ENCODE measurements at regions not wholly inside any gene's neighbourhood (a gene's known extent, or its start where the extent isn't known, plus 50 kb on each side); places are given as distances from the start of the nearest gene placed in this dataset.
"Not testable (repeated sequence)": the region's sequence is repeated elsewhere in the genome, so short reads cannot be mapped to it uniquely, and the experiment has no call there.

DNA sequence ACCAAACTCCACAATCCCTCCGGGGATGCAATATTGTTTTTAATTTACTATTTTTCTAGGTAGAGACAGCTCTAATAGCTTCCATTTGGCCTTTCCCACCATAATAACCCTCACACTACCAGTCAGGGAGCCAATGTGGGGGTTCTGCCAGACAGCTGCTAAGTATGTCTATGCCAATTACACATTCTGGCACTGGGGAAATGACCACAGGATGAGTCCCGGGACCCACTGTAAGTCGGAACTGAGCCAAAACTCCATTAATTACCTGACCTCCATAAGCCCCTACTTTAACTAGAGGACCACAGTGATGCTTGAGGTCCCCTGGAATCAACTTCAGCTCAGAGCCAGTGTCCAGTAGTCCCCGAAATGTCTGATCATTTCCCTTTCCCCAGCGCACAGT, 95.2 kb upstream of the USP25 start:
- DNase-seq, result not testable (repeated sequence)

DNA sequence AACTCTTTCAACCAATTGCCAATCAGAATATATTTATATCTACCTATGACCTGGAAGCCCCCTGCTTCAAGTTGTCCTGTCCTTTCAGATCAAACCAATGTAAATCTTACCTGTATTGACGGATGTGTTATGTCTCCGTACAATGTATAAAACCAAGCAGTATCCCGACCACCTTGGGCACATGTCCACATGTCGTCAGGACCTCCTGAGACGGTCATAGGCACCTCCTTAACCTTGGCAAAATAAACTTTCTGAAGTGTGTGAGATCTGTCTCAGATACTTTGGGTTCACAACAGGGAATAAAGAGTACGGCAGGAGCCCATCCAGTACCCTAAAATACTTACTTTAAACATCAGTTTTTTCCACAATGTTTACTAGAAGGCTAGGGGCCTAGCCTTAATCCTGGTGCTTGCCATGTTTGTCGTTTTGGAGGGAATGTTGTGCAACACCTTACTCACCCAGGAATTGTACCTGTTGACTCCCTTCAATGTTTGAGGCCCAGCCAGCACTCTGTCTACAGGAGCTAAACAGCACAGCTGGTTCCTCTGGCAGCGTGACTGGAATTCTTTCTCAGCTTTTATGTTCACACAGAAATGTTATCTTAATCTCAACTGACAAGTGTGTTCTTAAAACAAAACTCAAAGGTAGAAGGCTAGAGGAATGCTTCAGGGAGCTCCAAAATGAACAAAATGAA, 90.8 kb upstream of the USP25 start:
- DNase-seq, result no peak

DNA sequence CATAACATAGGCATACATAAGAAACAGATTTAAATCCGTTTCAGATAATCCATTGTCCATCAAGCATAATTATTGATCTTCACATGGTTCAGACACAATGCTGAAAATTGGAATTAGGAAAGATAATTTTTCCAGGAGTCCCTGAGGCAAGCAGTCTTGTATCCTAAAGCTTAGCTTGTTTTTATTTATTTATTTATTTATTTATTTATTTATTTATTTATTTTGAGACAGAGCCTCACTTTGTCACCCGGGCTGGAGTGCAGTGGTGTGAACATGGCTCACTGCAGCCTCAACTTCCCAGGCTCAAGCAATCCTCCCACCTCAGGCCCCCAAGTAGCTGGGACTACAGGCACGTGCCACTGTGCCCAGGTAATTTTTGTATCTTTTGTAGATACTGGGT, 89.7 kb upstream of the USP25 start:
- DNase-seq, result not testable (repeated sequence)

GRCh38 chr21:15644489-15644888, 85.3 kb upstream of the USP25 start:
- no peak for DNase-seq

DNA sequence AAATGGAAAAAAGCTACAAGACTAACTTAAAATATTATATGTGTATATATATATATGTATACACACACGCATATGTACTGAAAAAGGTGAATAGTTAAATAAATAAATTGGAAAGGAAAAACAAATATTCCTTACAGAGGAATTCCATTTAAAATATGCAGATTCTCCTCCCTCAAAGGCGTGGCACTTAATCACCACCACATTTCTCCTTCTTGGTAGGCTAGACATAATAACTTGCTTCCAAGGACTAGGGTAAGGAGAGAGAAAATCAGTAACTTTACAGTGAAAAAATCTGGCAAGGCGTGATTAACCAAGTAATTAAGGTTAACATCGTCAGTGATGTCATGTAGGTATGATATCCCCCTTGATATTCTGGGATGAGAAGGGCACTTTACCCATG, 84.0 kb upstream of the USP25 start:
- DNase-seq, result no peak

DNA sequence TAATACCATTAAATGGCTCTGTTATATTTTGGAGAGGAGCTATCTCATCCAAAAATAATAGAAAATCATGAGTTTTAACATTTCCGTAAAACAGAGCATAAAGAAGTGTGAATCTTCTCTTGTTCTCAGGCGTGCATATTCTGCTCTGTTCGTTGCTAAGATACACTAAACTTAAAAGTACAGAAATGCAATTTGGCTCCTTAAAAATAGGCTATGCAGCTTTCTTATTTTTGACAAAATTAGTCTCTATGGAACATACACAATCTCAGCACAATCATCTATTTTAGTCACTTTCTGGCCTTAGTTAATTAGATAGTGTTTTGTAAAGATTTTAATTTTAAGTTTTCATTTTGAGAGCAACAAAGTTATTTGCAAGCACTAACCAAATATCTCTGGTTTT, 79.0 kb upstream of the USP25 start:
- no peak for DNase-seq

- DNase-seq, result no peak
Measured at GRCh38 chr21:15651172-15651571, 78.6 kb upstream of the USP25 start.

DNA sequence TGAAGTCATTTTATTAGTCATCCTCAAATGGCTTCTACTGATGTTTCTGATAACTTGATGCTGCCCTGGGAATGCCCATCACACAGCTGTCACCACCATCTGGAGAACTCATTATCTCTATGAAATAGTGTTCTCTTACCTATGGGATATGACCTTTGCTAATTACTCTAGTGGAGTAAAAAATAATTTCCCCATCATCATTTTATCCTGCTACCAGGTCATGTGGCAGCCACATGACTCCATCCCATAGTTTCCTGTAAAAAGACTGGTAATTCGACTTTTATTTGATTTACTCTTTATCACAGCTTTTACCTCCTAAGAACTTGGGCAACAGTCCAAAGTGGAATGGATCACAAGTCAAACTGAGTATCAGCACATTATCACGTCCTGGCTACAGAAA, 76.1 kb upstream of the USP25 start:
- DNase-seq, result no peak

- no peak for DNase-seq
Measured at GRCh38 chr21:15654171-15654570, 75.6 kb upstream of the USP25 start.

DNA sequence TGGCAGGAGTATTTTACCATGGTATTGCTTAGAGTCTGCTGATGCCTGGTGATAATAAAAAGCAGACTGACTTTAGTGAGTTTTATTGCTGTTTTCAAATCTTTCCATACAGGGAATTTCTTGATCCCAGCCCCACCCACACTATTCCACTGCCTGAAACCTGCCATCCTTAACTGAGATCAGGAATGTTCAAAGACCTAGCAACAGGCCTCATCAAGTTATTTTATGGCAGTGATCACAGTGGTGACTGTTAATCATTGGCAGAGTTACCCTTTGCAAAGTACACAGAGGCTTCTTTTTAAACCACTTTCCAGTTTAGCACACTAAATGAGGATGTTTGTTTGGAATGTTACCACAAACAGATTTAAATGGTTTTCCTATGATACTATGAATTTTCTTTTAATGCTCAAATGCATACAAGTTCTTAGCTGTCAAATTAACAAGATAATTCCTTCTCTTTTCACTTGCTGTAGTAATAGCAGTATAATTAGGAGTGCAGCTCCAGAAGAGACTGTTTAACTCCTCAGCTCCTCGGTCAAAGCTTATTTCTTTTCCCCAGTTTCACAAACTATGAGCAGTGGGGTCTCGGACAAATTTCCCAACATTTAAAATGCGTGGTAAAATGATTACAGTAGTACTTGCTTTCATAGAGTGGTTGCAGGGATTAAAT, 69.9 kb upstream of the USP25 start:
- no peak for DNase-seq

- DNase-seq, result no peak
Measured at GRCh38 chr21:15660423-15660804, 69.4 kb upstream of the USP25 start.

DNA sequence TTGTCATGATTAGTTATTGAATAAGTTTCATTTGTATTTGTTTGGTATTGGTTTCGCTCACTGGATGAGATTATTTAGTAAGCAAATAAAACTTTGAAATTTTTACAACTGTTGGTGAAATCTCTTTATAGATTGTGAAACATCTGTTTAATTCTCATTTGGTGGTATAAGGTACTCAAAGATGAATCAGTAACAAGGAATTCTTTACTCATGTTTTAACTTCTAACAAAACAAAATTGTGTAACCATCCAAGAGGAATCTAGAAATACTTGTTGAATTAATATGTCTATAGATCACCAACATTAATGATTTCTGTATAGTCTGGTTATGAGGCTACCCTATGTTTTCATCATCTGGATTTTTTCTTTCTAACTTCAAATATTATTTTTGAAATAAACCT, 62.8 kb upstream of the USP25 start:
- DNase-seq, result no peak

- no peak for DNase-seq
Measured at GRCh38 chr21:15667819-15668218, 62.0 kb upstream of the USP25 start.

DNA sequence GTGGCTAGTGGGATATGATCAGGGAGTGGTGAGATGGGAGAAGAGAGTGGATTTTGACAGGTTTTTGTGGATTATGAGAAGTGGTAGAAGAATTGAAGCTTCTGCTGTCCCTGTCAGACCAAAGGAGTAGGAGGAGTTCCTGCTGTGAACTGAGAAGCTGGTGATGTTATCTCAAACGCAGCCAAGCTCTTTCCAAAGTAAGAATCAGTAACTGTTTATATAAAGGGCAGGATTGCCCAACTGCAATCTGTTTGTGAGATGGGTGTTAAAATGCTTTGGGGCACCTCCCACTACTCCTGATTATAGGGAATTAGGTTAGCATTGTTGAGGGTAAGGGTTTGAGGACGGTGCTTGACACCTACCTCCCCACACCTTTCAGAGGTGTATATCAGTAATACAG, 60.5 kb upstream of the USP25 start:
- no peak for DNase-seq

DNA sequence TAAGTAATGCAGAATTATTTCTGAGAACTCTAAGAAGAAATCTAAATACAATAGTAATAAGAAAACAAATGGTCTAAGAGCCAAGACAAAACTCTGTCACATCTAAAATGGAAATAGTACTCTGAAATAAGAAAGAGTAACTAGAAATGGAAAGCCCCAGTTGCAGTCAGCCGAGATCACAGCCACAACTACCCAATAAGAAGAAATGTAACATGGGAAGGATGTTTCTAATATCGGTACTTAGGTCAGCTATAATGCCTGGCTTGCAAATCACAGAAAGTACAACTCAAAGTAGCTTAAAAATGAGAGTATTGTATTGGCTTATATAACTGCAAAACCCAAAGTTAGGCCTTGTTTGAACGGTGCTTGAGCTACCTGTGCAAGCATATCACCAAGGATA, 58.6 kb upstream of the USP25 start:
- no peak for DNase-seq

GRCh38 chr21:15672578-15672977, 57.2 kb upstream of the USP25 start:
- DNase-seq, result not testable (repeated sequence)

GRCh38 chr21:15676935-15677334, 52.8 kb upstream of the USP25 start:
- no peak for DNase-seq

- no peak for DNase-seq
Measured at GRCh38 chr21:15679630-15680029, 50.2 kb upstream of the USP25 start.
